Colon (tissue), 2 donors: ENCODE measurements at regions not wholly inside any gene's neighbourhood (a gene's known extent, or its start where the extent isn't known, plus 50 kb on each side); places are given as distances from the start of the nearest gene placed in this dataset.
"Not testable (repeated sequence)": the region's sequence is repeated elsewhere in the genome, so short reads cannot be mapped to it uniquely, and the experiment has no call there.

Experiments
- FAIRE-seq: peaks from 2 replicates; lab custom pipeline; 2012; peaks lifted over from hg19 to GRCh38; lab: Jason Lieb, UNC
- donor health status: control.
- donor health status: control.

DNA sequence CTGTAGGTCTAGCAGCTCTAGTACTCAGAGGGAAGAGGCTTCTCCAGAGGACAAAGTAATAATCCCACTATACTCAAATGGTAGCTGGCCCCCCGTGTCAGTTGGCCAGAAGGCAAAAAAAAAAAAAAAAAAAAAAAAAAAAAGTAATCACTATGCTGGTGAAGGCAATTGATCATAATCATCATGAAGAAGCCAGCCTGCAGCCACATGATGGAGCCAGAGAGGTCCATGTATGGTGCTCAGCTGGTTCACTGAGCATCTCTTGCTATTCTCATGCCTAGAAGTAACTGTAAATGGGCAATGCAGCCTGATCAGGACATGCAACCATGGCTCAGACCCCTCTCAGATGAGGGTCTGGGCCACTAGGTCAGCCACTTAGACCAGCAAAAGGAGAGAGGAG is 378.8 kb downstream of the MED13L start:
- no peak for FAIRE-seq

DNA sequence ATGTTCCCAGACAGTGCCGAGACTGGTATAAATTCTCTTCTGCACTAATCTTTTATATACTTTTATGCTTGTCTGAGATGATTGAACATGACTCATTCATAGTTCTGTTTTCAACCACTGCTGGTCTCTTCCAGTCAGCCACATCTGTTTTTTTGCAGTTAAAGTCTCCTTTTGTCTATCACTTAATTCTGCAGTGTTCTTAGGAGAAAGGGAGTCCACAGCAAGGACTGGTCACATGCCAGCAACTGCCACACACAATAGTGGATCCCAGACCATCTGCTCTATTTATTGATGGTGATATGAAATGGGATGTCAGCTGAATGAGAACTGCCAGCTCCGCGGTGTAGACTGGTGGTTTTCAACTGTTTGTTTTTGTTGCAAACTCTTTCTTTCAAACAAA is 379.8 kb downstream of the MED13L start:
- no peak for FAIRE-seq

DNA sequence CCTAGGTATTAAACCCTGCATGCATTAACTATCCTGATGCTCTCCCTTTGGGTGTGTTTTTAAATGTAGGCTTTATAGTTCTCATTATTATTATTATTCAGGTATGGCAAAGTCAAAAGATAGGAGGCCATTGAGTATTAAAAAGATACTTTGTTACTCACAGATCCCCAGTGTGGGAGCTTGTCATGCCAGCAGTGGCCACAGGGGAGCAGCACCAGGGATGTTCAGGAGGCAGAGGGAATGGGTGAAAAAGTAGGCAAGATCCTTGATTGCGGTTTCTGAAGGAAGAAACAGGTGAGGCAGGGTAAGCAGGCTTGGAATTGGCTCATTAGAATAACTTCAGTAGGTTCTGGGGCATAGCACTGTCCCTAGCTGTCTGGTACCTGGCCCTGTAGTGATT is 382.2 kb downstream of the MED13L start:
- no peak for FAIRE-seq

DNA sequence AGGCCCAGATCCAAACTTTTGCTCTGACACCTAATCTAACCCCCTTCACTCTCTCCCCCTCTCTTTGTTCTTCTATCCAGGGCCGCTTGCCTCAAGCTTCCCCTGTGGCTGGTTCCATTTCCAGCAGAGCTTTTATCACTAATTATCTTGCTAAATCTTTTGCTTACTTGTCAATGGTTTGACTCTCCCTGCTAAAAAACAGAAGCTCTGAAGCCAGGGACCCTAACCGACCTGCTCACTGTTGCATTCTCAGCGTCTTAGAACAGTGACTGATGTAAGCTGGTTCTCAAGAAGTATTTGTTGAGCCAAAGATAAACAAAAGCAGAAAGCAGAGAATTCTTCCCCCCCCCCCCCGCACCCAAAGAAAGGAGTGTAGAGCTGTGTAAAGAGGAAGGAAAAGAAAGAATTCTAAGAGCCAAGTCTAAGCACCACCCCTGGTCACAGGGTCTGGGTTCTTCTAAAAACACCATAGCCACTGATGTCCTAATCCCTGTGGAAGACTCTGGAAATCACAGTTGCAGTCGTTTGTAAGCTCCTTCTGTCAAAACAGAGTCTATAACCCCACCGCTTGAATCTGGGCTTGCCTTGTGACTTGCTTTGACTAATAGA is 385.8 kb downstream of the MED13L start:
- no peak for FAIRE-seq

DNA sequence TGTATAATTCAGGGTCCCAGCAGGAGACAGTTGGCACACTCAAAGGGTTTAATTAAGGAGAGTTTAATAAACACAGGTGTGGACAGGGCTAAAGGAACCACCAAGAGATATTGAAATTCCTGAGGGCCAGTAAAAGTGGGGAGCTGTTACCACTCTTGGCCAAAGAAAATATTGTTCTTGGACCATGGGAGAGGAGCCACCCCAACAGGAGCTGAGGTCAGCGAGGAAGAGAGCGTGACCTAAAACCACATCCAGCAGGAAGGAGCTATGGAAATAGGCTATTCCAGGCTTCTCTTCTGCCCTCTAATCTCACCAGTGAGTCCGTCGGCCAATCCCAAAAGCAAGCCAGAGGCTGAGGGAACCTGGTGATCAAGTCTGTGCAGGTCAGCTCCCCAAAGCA is 390.8 kb downstream of the MED13L start:
- no peak for FAIRE-seq

DNA sequence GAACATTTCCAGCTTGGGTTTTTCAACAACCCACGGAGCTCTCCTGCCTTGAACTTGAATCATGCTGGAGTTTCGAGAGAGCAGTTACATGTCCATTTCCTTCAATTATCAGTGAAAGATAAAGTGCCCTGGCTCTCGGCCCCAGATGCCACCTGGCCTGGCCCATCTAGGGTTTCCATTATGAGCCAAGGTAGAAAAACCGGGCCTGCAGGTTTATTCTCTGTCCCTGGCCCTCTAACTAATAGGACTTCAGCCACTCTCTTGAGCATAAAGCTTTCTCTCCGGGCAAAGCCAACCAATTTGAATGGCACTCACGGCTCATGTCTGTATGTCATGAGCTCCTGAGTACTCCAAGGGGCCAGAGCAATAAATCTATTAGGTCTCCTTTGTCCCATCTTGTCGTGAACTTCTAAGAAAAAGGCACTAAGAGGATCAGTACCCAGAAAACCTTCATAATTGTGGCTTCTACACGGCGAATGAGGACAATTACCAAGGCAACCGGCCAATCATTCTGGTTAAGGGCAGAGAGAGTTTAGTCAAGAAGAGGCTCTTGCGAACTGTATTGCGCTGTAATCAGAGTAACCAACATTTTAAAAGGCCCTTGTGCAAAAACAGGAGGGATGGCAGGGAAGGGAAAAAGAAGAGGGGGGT is 392.3 kb downstream of the MED13L start:
- no peak for FAIRE-seq

DNA sequence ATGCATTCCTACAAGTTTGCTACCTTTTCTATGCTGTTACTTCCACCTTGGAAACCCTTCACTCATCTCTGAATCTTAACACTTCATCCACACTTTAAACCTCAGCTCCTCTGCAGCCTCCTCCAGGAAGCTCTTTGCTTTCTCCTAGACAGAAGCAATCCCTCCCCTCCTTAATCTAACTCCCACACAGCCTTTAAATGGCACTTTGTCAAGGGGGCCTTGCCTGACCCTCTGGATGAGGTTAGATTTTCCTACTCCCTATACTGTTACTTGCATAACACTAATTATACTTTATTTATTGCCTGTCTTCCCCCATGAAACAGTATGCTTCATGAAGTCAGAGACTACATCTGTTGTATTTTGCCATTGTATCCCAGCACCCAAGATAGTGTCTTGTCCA is 394.6 kb downstream of the MED13L start:
- FAIRE-seq, result no peak

DNA sequence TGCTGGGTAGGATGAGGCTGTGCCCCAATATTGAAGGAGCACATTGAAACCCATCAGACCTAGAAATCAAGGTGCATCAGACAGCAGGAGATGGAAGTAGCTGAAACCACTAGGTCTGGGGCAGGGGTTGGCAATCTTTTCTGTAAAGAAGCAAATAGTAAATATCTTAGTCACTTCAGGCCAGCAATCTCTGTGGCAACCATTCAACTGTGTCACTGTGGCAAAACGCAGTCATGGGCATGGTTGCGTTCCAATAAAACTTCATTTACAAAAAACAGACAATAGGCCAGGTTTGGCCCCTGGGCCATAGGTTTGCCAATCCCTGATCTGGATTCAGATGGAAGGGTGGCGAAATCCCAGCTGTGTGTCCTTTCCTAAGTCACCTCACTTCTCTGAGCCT is 397.3 kb downstream of the MED13L start:
- no peak for FAIRE-seq

DNA sequence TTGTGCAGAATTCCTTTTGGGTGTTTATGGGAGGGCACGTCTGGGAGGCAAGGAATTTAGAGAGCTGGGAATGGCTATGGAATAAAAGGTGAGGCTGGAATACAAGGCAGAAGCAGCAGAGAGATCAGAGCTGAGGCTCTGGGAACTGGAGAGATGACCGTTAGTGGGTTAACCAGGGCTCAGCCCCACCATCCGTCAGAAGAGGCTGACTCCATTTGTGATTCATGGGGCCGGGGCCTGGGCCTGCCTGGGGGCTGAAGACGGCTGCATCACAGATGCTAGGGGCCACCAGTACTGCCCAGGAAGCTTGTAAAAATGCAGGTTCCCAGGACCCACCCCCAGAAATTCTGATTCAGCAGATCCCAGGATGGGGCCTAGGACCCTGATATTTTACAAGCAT is 398.1 kb downstream of the MED13L start:
- no peak for FAIRE-seq

DNA sequence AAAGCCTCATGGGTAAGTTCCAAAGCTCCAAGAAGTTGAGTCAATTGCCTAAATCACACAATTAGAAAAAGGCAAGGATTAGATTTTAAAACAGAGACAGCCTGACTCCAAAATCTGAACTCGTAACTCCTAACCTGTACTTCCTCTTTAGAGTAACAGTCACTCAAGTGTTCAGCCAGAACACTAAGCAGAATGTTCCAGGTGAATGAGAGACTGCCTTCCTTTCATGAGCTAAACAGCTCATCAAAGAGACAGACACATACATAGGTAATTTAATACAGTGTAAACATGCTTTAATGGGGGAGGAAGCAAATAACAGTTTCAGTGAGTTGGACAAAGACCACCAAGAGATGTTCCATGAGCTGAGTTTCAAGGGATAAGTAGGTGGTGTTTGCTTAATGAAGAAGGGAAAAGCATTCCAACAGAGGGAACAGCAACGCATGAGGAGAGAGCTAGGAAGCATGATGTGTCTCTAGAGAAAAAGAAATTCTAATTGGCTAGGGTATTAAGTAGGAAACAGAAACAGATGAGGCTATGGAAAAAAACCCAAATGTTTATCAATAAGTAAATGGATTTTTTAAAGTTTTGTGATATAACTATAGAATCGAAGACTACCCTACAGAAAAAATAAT is 403.9 kb downstream of the MED13L start:
- no peak for FAIRE-seq

DNA sequence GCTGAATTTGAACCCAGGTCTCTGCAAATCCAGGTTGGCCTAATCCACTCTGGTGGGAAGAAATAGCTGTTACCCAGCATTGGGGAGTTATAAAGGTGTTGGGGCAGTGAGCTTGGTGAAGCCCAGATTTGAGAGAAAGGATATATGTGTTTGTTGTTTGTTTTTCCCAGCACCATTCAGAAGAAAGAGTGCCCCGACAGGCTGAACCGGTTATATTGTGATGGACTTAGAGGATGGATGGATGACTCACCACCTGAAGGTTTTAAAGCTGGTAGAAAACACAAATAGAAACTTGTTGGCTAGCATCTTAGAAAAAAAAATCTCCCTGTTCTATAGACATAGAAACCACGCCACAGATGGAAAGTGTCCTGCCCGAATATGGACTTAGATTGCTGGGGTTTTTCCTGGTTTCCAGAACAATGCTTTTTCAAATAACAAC is 404.6 kb downstream of the MED13L start:
- no peak for FAIRE-seq

DNA sequence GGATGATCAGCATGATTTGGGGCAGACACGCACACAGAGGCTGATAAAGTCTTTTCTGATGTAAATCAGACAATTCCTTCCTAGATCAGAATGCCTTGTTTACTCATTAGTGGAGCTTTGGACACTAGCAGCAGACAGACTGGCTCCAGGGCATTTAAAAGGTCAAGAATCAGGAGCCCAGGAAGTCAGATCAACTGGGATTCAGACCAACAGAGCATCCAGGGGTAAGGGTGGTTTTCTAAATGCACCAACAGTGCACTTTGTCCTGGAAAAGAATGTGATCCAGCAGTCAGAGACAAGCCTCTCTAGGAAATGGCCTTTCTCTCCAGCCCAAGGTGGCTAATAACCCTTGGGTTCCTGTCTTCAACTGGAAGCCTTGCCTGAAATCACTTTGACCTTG is 405.3 kb downstream of the MED13L start:
- FAIRE-seq, result no peak

DNA sequence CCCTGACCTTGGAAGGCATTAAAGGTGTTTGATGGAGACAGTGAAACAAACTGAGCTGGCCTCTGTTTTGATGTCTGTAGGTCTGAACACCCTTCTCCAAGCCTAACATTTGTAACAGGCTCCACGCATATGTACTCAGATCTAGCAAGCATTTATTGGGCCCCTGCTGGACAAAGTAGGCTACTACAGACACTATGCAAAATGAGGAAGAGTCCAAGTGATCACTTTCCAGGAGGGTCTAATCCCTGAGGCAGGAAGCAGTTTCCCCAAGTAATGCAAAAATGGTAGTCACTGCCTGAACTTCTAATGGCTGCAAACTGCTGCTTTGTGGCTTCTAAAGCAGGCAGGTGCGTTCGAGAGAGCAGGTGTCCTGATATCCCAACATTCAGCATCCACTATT is 405.8 kb downstream of the MED13L start:
- FAIRE-seq, result no peak

DNA sequence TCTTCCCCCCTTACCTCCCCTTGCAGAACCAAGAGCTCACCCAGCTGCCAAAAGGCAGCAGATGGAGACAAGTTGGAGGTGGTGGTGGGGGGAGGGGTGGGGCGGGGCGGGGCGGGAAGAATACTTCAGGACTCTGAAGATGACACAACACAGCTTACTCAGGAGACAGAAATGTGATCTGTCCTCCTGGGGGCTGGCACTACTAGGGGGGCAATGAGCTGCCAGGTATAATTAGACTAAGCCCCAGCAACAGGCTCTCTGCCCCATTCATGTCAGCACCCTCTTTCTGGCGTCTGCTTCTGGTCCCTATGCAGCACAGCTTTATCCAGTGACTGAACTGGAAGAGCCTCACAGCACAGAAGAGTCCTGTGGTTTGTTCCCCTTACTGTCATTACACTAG is 407.0 kb downstream of the MED13L start:
- no peak for FAIRE-seq

DNA sequence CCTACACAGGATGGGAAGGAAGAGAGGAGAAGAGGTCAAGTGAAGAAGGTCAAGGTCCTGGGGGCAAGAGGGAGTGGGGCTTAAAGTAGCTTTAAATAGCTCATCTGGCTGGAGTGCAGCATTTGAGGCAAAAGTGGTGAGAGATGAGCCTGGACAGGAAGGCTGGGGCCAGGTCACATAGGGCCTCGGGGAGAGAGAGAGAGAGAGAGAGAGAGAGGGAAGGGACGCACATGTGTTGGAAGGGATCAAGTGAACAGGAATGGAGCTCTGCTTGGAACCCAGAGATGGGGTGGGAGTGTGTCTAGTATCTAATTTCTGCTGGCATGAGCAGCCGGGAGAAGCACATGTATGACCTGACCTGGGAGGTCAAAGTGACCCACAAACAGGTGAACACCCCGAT is 407.5 kb downstream of the MED13L start:
- no peak for FAIRE-seq

DNA sequence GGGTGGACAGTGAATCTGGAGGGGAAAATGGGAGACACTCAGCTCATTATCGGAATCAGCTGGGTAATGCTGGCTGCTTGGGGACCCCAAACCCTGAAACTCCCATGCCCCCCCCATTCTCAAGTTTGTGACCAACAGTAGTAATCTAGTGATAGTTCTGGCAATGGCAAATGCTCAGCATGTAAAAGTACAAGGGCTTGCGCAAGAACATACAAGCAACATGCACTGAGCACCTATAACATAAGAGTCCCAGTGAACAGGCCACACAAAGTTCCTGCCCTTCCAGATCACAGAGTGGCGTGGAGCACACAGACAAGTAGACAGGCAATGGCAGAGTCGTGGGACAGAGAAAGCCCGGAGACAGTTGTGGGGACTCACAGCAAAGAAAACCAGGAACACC is 407.9 kb downstream of the MED13L start:
- FAIRE-seq, result no peak

DNA sequence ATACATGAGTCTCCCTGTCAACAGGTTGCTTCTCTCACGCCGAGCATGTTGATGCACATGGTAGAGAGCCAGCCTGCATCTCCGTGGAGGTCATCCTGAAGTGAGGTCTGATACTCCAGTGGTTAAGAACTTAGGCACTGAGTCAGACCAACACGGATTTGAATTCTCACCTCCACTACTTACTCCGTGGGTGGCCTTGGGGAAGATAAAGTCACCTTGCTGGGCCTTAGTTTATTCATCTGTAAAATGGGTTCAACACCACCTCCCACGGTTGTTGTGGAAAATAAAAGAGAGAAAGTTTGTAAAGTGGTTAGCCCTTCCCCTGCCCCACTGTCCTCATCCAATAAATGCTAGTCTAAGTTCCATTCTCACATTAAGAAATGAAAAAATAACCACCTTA is 408.9 kb downstream of the MED13L start:
- FAIRE-seq, result no peak

DNA sequence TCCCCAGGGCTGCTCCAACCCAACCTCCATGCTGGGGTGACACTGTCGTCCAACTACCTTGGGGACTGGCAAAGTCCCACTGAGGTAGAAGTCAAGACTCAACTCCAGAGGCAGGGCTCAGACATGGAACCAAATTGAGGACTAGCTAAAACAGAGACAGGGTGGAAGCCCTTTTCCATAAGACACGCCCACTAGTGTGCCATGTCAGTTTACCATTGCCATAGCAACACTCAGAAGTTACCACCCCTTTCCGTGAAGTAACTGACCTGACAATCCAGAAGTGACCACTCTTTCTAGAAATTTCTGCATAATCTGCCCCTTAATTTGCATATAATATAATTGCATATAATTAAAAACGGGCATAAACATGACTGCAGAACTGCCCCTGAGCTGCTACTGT is 409.6 kb downstream of the MED13L start:
- FAIRE-seq, result no peak

DNA sequence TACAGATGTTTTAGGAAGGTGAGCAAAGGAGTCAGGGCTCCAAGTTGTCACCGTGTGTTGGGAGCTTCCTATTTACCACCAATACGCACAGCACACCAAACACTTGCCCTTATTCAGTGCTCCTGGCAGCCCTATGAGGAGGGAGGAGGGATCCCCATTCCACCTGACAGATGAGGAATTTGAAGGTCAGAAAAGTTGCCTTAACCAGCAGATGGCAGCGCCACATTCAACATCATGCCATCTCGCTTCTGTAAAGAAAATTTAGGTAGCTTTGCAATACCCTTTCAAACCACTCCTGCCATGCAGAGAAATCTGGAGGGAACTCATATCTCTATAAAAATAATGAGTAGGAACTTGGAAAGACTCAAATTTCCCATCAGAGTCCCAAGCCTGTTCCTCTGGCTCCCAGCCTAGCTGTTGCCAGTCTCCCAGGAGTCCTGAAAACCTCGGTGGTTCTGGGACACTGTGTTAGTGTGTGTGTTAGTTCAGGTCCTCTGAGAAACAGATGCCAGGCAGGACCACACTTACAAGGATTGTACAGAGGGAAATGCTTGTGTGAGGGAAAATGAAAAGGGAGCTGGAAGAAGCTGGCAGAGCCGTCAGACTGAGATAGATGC is 410.5 kb downstream of the MED13L start:
- no peak for FAIRE-seq

DNA sequence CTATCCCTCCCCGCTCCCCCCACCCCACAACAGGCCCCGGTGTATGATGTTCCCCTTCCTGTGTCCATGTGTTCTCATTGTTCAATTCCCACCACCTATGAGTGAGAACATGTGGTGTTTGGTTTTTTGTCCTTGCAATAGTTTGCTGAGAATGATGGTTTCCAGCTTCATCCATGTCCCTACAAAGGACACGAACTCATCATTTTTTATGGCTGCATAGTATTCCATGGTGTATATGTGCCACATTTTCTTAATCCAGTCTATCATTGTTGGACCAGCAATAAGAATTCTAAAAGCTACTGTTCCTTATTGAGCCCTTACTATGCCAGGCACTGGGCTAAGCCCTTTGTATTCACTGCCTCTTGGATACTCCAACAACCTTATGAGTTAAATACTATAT is 411.2 kb downstream of the MED13L start:
- FAIRE-seq, result not testable (repeated sequence)

DNA sequence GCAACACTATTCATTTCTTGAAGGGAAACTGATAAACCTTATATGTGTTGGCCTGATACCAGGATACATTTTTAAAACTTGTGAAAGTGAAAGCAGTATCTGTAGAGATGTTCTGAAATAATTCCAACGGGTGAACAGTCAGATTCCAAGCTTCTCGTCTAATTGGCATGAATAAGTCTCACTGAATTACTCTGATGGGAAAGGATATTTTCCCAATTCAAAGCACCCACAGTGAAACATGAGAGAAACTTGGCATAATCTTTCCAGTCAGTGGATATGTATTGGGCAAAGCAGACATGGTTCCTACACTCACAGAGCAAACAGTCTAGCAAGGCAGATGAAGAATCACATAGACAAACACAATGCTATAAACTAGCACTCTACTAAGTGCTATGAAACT is 413.1 kb downstream of the MED13L start:
- FAIRE-seq, result no peak

DNA sequence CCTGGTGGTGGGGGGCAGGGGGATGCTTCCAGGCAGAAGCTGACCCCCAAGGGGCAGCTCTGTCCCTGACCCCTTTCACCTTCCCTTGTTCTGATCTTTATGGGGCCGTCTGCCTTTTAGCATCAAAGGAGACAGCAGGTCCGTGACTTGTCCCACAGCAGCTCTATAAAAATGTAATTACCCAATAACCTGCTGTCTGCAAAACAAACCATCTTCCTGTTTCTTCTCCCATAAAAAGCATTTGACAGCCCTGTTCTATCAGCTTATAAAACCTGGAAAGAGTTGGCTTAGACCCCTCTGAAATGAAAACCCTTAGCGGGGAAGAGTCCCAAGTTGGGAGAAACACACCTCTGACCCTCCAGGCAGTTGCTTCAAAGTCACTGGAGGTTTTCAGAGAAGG is 416.9 kb downstream of the MED13L start:
- no peak for FAIRE-seq

DNA sequence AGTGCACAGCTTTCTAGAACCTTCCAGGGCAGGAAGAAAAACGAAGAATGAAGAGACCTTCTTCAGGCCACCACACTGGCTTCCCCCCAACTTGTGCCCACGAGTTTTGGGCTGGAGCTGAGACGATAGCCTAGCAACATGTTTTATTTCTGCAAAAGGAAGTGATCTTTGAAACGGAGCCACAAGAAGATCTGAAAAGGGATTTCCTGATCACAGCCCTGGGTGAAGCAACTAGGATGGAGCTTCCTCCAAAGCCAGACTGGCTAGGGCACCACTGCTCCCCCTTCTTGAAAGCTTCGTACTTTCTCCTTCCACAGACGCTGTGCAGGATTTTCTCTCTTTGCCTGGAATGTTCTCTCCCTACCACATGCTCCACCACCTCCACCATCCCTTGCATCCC is 418.3 kb downstream of the MED13L start:
- no peak for FAIRE-seq

DNA sequence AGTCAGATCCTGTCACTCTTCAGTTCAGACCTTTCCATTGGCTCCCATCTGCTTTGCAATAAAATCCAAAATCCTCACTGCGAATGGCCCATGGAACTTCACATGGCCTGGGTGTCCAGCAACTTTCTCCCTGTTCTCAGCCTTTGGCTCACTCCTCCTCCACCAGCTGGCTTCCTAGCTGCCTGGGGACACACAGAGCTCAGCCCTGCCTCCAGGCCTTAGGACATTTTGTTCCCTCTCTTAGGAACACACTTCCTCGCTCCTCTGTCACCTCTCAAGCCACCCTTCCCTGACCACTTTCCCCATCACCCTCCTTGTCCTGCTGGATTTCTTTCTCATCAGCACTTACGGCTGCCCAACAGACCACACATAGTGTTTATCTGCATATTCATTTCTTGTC is 419.6 kb downstream of the MED13L start:
- FAIRE-seq, result no peak
